Neural cell (in vitro differentiated cells): ENCODE measurements at regions not wholly inside any gene's neighbourhood (a gene's known extent, or its start where the extent isn't known, plus 50 kb on each side); places are given as distances from the start of the nearest gene placed in this dataset.

Experiments used
- H2AFZ ChIP-seq: fragments of 200-600, 300-800 bp; sonication (generic), shearing (Covaris generic); 2 replicates; pipeline ENCODE4 v1.6.0; 2014; ENCODE audit warnings: low read depth, mild to moderate bottlenecking, antibody characterized with exemption, low read length, moderate library complexity
- H3F3A ChIP-seq: fragments of 200-600 bp; shearing (Covaris generic); 2 replicates; pipeline ENCODE4 v1.6.1; 2016; ENCODE audit warnings: mild to moderate bottlenecking, moderate library complexity, mixed read lengths, antibody characterized with exemption, low read length; ENCODE audit not compliant: insufficient read depth, poor library complexity, severe bottlenecking
- H3K27ac ChIP-seq: fragments of 200-600, 300-800 bp; sonication (generic), shearing (Covaris generic); 2 replicates; pipeline ENCODE4 v1.5.1; 2014; ENCODE audit warnings: mild to moderate bottlenecking, low read length, moderate library complexity
- H3K27me3 ChIP-seq: fragments of 300-800, 200-600 bp; sonication (generic), shearing (Covaris generic); 2 replicates; pipeline ENCODE4 v1.6.0; 2014; ENCODE audit warnings: mild to moderate bottlenecking, low read depth, low read length, moderate library complexity; ENCODE audit not compliant: insufficient read depth
- H3K36me3 ChIP-seq: fragments of 300-800, 200-600 bp; sonication (generic), shearing (Covaris generic); 2 replicates; pipeline ENCODE4 v1.5.1; 2014; ENCODE audit warnings: mild to moderate bottlenecking, antibody characterized with exemption, low read length, moderate library complexity; ENCODE audit not compliant: insufficient read depth
- H3K4me2 ChIP-seq: fragments of 300-800, 200-600 bp; sonication (generic), shearing (Covaris generic); 2 replicates; pipeline ENCODE4 v1.6.0; 2014; ENCODE audit warnings: mild to moderate bottlenecking, low read length
- H3K4me3 ChIP-seq: fragments of 300-800, 200-600 bp; sonication (generic), shearing (Covaris generic); 2 replicates; pipeline ENCODE4 v1.5.1; 2014; ENCODE audit warnings: mild to moderate bottlenecking, low read length, moderate library complexity
- H3K79me2 ChIP-seq: fragments of 200-600 bp; shearing (Covaris generic); replicated peaks from 2 replicates; pipeline ENCODE4 v1.6.0; 2014; ENCODE audit warnings: mild to moderate bottlenecking, low read length, moderate library complexity; ENCODE audit not compliant: insufficient read depth
- H3K9ac ChIP-seq: fragments of 300-800, 200-600 bp; sonication (generic), shearing (Covaris generic); 2 replicates; pipeline ENCODE4 v1.6.1; 2016; ENCODE audit warnings: mild to moderate bottlenecking, low read length, mixed read lengths
- H3K9me2 ChIP-seq: fragments of 200-600 bp; shearing (Covaris generic); 2 replicates; pipeline ENCODE4 v1.6.1; 2016; ENCODE audit warnings: mild to moderate bottlenecking, low read length, mixed read lengths; ENCODE audit not compliant: insufficient read depth
- H3K9me3 ChIP-seq: fragments of 200-600, 300-800 bp; sonication (generic), shearing (Covaris generic); 2 replicates; pipeline ENCODE4 v1.6.1; 2016; ENCODE audit warnings: mild to moderate bottlenecking, mixed run types, low read length, moderate library complexity, mixed read lengths
- H4K20me1 ChIP-seq: fragments of 200-600 bp; shearing (Covaris generic); 2 replicates; pipeline ENCODE4 v1.6.1; 2016; ENCODE audit warnings: mild to moderate bottlenecking, mixed run types; ENCODE audit not compliant: insufficient read depth
- EP300 ChIP-seq: fragments of 450-650 bp; conservative IDR thresholded peaks from 2 replicates; pipeline ENCODE4 v1.6.1; 2014; ENCODE audit warnings: antibody characterized with exemption, mild to moderate bottlenecking, moderate library complexity; ENCODE audit not compliant: poor library complexity, severe bottlenecking
- EZH2 ChIP-seq: fragments of 200-600, 300-800 bp; shearing (Covaris generic), sonication (generic); IDR thresholded peaks from 2 replicates; pipeline ENCODE4 v1.6.1; 2014; ENCODE audit warnings: antibody characterized with exemption, low read length, borderline replicate concordance, mild to moderate bottlenecking; ENCODE audit not compliant: insufficient read depth, poor library complexity, severe bottlenecking
- MXI1 ChIP-seq: fragments of 450-650 bp; conservative IDR thresholded peaks from 2 replicates; pipeline ENCODE4 v1.6.1; 2014; ENCODE audit warnings: antibody characterized with exemption, mild to moderate bottlenecking; ENCODE audit not compliant: poor library complexity, severe bottlenecking
- POLR2AphosphoS5 ChIP-seq: IDR thresholded peaks from 2 replicates; pipeline ENCODE4 v1.6.1; 2012
- RAD21 ChIP-seq: fragments of 450-650 bp; conservative IDR thresholded peaks from 2 replicates; pipeline ENCODE4 v1.6.1; 2014; ENCODE audit warnings: antibody characterized with exemption, mild to moderate bottlenecking, moderate library complexity
- REST ChIP-seq: IDR thresholded peaks from 2 replicates; pipeline ENCODE4 v1.6.1; 2012; ENCODE audit warnings: borderline replicate concordance
- SMC3 ChIP-seq: fragments of 450-650 bp; conservative IDR thresholded peaks from 2 replicates; pipeline ENCODE4 v1.6.1; 2014; ENCODE audit warnings: antibody characterized with exemption, mild to moderate bottlenecking, moderate library complexity; ENCODE audit not compliant: poor library complexity
- TAF1 ChIP-seq: IDR thresholded peaks from 2 replicates; pipeline ENCODE4 v1.6.1; 2012; ENCODE audit warnings: low read depth
- TF ChIP-seq, protein P1 (sequence below): fragments of 450-650 bp; IDR thresholded peaks from 2 replicates; pipeline ENCODE4 v1.5.1; 2014; ENCODE audit warnings: antibody characterized with exemption, mild to moderate bottlenecking, moderate library complexity; ENCODE audit not compliant: poor library complexity, severe bottlenecking

DNA sequence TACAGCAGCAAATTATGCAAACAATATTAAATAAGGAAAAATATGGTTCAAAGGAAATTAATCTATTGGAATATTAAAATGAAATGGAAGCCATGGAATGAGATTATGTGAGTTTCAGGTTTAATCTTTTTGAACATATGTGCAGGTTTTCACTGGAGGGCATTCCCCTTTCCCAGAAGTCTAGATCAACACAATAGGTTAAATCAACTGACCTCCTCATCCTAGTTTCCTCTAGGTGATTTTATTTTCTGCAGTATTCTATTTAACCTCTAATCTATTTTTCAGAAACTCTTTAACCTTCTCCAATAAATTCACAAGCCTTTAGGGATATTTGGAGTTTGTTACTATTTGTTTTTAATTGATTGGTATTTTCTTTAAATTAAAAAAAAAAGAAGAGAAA, 2657.6 kb upstream of the PCDH20 start:
- no peak overlapping the region for H3K27ac ChIP-seq
- H4K20me1 ChIP-seq: no peaks in the 10 kb centered on the region
- H2AFZ ChIP-seq: no peak overlapping the region
- TF ChIP-seq, protein P1, sequence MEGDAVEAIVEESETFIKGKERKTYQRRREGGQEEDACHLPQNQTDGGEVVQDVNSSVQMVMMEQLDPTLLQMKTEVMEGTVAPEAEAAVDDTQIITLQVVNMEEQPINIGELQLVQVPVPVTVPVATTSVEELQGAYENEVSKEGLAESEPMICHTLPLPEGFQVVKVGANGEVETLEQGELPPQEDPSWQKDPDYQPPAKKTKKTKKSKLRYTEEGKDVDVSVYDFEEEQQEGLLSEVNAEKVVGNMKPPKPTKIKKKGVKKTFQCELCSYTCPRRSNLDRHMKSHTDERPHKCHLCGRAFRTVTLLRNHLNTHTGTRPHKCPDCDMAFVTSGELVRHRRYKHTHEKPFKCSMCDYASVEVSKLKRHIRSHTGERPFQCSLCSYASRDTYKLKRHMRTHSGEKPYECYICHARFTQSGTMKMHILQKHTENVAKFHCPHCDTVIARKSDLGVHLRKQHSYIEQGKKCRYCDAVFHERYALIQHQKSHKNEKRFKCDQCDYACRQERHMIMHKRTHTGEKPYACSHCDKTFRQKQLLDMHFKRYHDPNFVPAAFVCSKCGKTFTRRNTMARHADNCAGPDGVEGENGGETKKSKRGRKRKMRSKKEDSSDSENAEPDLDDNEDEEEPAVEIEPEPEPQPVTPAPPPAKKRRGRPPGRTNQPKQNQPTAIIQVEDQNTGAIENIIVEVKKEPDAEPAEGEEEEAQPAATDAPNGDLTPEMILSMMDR: no peak
- TF ChIP-seq EZH2 (no peak), EP300 (no peak), MXI1 (no peak)
- no peaks in the 10 kb centered on the region for H3F3A ChIP-seq
- no peak overlapping the region for H3K4me3 ChIP-seq
- no peaks in the 10 kb centered on the region for H3K36me3 ChIP-seq
- no peaks in the 10 kb centered on the region for H3K9me3 ChIP-seq
- no peak overlapping the region for H3K9ac ChIP-seq
- H3K27me3 ChIP-seq: no peaks in the 10 kb centered on the region
- no peaks in the 10 kb centered on the region for H3K9me2 ChIP-seq
- H3K79me2 ChIP-seq: no peaks in the 10 kb centered on the region
- H3K4me2 ChIP-seq: no peak overlapping the region

- Histone ChIP-seq H3K36me3 (no peaks in the 10 kb centered on the region), H3K4me3 (no peak overlapping the region), H2AFZ (no peak overlapping the region), H3F3A (no peaks in the 10 kb centered on the region), H3K27me3 (no peaks in the 10 kb centered on the region), H3K9ac (no peak overlapping the region), H4K20me1 (no peaks in the 10 kb centered on the region), H3K27ac (no peak overlapping the region), H3K9me3 (no peaks in the 10 kb centered on the region), H3K79me2 (no peaks in the 10 kb centered on the region), H3K4me2 (no peak overlapping the region), H3K9me2 (no peaks in the 10 kb centered on the region)
- no peak for TF ChIP-seq EP300
- no peak for TF ChIP-seq TAF1
- no peak for TF ChIP-seq SMC3
- TF ChIP-seq MXI1: no peak
- TF ChIP-seq, protein P1: no peak
- TF ChIP-seq EZH2: no peak
- TF ChIP-seq REST: no peak
- no peak for TF ChIP-seq RAD21
- TF ChIP-seq POLR2AphosphoS5: no peak
These were observed 2655.7 kb upstream of the PCDH20 start for GRCh38 chr13:64071352-64071751.
